Vagina (tissue), 2 donors: ENCODE measurements at regions not wholly inside any gene's neighbourhood (a gene's known extent, or its start where the extent isn't known, plus 50 kb on each side); places are given as distances from the start of the nearest gene placed in this dataset.

Experiments used
- CTCF ChIP-seq, 3 experiments: fragments of 450-650 bp in 2 of 3; fragments of 200-600 bp in 1 of 3; sonication (generic) in 1 of 3; IDR thresholded peaks; one replicate each; pipeline ENCODE4 v1.5.1; 2017 to 2019; ENCODE audit warnings: antibody characterized with exemption in 3 of 3, mild to moderate bottlenecking in 2 of 3, moderate library complexity in 2 of 3
- POLR2A ChIP-seq, 2 donors: fragments of 450-650 bp; IDR thresholded peaks; one replicate each; pipeline ENCODE4 v1.6.1; 2017; ENCODE audit warnings: antibody characterized with exemption in 2 of 2, mild to moderate bottlenecking in 2 of 2, moderate library complexity in 2 of 2
- POLR2AphosphoS5 ChIP-seq, 2 donors: sonication (generic); formaldehyde crosslinking; IDR thresholded peaks; one replicate each; pipeline ENCODE4 v1.9.0; 2017; ENCODE audit warnings: antibody characterized with exemption in 2 of 2, mild to moderate bottlenecking in 2 of 2, low read depth in 1 of 2; ENCODE audit not compliant: insufficient read depth in 1 of 2

GRCh38 chr10:126738001-126738400 is 67.5 kb upstream of the C10orf90 start:
- TF ChIP-seq CTCF (IDR thresholded peaks at IDR 0.05) (no peak), POLR2A (IDR thresholded peaks at IDR 0.05) (no peak), POLR2AphosphoS5 (IDR thresholded peaks at IDR 0.05; ENCODE audit: insufficient read depth in 1 of 2, low read depth in 1 of 2) (no peak)
